ENCODE measurements at regions not wholly inside any gene's neighbourhood (a gene's known extent, or its start where the extent isn't known, plus 50 kb on each side); places are given as distances from the start of the nearest gene placed in this dataset.
"Not testable (repeated sequence)": the region's sequence is repeated elsewhere in the genome, so short reads cannot be mapped to it uniquely, and the experiment has no call there.

- no peaks in the 10 kb centered on the region for H3K9me3 ChIP-seq
- intact Hi-C loops (cut with DNase I) = no loop called here
- TF ChIP-seq CTCF (IDR thresholded peaks at IDR 0.05) = no peak
- DNase-seq (no peak), FAIRE-seq (no peak), ATAC-seq (no peak)
- no peaks in the 10 kb centered on the region for H3K4me1 ChIP-seq
- H3K36me3 ChIP-seq = no peaks in the 10 kb centered on the region
- no peak overlapping the region for H3K27ac ChIP-seq
- no peak overlapping the region for H3K4me3 ChIP-seq
- 66 to 81% methylated on average over 5 of the region's 5 CpGs for WGBS, 2 donors
- H3K27me3 ChIP-seq = no peaks in the 10 kb centered on the region
These were observed 118.1 kb downstream of the ZNF736 start for GRCh38 chr7:64431838-64432237.

GRCh38 chr7:64429232-64429631 lies 115.5 kb downstream of the ZNF736 start:
- intact Hi-C loops (cut with DNase I) = no loop called here
- no peak overlapping the region for H3K27ac ChIP-seq
- no peak for ATAC-seq
- H3K27me3 ChIP-seq = no peaks in the 10 kb centered on the region
- no peaks in the 10 kb centered on the region for H3K9me3 ChIP-seq
- H3K4me1 ChIP-seq = no peaks in the 10 kb centered on the region
- no peak overlapping the region for H3K4me3 ChIP-seq
- no peaks in the 10 kb centered on the region for H3K36me3 ChIP-seq
- WGBS, 2 donors = 92 to 95% methylated on average over 1 of the region's 1 CpG
- no peak for TF ChIP-seq CTCF (IDR thresholded peaks at IDR 0.05)
- FAIRE-seq = no peak
- DNase-seq = no peak

GRCh38 chr7:64425436-64425835 lies 111.7 kb downstream of the ZNF736 start:
- H3K4me1 ChIP-seq; H3K9me3 ChIP-seq; ATAC-seq; H3K4me3 ChIP-seq; H3K27ac ChIP-seq; DNase-seq; FAIRE-seq; H3K27me3 ChIP-seq; intact Hi-C loops (cut with DNase I); H3K36me3 ChIP-seq: not testable (repeated sequence)

- Histone ChIP-seq H3K36me3 (no peaks in the 10 kb centered on the region), H3K9me3 (no peaks in the 10 kb centered on the region), H3K4me1 (no peaks in the 10 kb centered on the region), H3K27ac (no peak overlapping the region), H3K4me3 (no peak overlapping the region), H3K27me3 (no peaks in the 10 kb centered on the region)
- WGBS, 2 donors = 84 to 88% methylated on average over 17 to 18 of the region's 18 CpGs
- DNase-seq (no peak), FAIRE-seq (no peak), ATAC-seq (no peak)
- intact Hi-C loops (cut with DNase I) = no loop called here
- no peak for TF ChIP-seq CTCF (IDR thresholded peaks at IDR 0.05)
These were observed 93.4 kb downstream of the ZNF736 start for GRCh38 chr7:64407148-64407547.
